HG03175 (cell line): ENCODE measurements at regions not wholly inside any gene's neighbourhood (a gene's known extent, or its start where the extent isn't known, plus 50 kb on each side); places are given as distances from the start of the nearest gene placed in this dataset.

Source experiments
- ATAC-seq: cut with Tn5 transposase; IDR thresholded peaks from one replicate; pipeline ENCODE4 v1.9.1; 2021; ENCODE audit warnings: mild to moderate bottlenecking, moderate library complexity; ENCODE audit not compliant: unreplicated experiment

DNA sequence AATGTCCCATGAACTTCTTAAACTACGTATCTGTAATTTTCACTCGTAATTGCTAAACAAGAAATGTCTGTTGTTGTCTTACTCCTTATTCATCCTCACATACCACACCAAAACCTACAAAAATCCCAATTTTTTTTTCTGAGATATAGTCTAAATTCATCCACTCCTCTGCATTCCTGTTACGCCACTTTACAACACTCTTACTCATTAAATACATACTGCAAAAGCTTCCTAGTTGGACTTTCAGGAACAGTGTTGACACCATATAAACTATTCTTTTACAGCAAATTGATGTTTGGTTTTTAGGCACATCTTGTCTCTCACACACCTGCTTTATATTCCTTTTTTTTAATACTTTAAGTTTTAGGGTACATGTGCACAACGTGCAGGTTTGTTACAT is 934.9 kb upstream of the CADM2 start:
- no peak for ATAC-seq

DNA sequence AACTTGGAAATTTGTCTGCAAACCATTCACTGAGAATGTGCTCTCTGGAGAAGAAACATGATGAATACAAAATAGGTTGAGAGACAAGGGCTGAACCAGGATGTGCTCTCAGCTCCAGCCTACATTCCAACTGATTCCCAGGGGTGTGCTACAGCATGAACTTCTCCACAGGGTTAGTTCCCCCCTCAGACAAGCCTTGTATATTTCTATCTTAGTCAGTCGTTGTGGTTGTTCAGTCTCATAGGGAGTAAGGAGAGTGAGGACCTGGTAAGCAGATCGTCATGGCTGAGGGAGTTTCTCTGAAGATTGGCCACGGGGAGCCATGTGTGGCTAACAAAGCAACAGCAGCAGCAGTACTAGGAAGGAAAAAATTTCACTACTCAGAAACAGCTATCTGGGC is 919.7 kb upstream of the CADM2 start:
- ATAC-seq: no peak

DNA sequence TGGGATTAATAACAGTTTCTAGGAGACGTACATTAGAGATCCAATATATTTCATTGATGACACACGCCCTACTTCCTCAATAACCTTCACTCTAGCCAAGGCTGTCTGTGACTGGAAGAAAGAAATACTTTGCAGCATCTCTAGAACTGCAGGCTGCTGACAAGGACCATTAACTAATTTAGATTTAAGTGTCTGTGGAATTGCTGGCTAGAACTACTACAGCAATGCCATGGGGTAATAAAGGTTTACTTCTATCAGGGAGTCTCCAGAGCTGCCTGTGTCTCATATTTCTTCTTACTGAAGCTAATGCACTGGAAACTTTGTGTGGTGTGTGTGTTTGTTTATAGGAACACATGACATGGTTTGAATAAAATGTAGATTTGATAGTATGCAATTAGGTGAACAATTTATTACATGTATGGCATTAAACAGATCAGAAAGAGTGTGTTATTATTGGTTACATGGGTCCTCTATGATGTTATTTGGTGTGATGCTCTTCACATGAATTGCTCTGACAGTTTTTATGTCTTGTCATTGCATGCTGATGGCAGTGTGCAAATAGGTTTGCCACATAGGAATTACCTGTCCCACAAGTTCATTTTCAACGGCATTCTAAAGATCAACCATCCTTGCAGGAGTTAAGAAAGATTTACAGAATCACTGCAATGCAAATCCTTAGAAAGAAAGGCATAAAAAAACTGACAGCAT is 916.2 kb upstream of the CADM2 start:
- no peak for ATAC-seq

DNA sequence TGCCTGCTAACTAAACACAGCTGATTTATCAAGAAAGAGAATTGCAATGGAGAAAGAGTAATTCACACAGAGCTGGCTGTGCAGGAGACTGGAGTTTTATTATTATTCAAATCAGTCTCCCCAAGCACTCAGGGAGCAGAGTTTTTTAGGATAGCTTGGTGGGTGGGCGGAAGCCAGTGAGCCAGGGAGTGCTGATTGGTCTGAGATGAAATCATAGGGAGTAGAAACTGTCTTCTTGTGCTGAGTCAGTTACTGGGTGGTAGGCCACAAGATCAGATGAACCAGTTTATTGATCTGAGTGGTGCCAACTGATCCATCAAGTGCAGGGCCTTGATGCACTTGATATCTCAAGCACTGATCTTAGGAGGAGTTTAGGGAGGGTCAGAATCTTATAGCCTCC is 891.9 kb upstream of the CADM2 start:
- ATAC-seq: no peak

DNA sequence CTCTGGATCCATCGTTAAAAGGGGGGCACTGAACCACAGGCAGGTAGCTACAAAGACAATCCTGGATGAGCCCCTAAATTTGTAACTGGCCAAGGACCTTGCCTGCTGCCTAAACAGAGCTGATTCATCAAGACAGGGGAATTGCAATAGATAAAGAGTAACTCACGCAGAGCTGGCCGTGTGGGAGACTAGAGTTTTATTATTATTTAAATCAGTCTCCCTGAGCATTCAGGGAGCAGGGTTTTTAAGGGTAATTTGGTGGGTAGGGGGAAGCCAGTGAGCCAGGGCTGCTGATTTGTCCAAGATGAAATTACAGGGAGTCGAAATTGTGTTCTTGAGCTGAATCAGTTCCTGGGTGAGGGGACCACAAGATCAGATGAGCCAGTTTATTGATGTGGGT is 885.1 kb upstream of the CADM2 start:
- ATAC-seq: no peak

DNA sequence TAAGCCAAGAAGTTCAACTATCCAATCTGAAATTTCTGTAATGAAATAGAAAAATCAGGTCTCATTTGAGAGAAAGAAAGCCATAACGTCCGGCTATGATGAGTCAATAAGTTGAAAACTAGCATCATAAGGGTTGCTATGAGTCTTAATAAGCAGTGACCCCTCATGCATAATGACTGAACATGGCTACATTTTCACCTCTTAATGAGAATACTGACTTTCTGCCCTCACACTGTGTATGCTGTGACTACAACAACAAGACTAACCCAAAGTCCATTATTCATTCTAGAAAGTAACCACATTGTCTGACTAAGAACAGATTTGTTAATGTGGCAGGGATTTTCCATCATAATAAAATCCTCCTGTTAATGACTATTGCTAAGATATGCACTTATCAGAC is 884.0 kb upstream of the CADM2 start:
- ATAC-seq: no peak

DNA sequence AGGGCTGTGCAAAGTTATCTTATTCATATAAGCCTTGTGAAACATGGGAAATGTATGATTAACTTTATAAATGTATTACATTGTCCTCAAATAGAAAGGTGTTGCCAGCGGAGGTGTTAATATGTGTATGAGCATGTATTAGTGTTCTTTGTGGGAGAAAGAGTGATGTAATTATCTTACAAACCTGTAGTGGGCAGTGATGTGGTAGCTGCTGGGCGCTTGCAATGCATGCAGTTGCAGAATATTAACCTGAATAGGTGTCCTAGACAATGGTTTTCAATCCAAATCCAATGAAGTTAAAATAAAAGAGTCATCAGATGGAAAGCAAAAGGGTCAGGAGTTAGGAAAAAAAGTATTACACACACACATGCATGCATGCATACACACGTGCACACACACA is 881.3 kb upstream of the CADM2 start:
- ATAC-seq: no peak

DNA sequence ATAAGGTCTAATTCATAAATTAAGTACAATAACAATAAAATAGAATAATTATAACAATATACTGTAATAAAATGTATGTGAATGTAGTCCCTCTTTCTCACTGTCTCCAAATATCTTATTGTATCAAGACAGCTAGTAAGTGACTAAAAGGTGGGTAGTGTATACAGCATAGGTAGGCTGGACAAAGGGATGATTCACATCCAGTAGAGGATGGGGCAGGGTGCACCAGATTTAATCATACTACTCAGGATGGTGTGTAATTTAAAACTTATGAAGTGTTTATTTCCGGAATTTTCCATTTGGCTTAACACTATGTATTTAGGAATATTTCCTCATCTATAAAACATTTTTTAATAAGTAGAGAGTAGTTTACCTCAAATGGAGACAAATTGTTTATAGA is 876.1 kb upstream of the CADM2 start:
- ATAC-seq: no peak

DNA sequence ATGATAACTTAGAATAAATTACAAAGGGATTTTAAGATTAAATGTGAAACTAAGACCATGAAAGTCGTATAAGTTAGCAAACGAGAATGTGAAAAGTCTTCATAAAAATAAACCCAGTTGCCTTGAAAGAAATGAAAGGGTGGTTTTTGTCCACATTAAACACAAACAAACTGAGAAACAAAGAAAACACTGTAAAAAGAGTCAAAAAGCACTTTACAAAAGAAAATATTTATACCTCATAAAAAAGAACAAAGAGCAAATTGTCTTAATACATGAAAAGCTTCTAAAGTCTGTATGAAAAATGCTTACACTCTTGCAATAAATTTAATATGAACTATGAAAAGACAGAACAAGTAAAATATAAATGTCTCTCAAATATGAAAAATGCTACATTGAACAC is 865.9 kb upstream of the CADM2 start:
- no peak for ATAC-seq

DNA sequence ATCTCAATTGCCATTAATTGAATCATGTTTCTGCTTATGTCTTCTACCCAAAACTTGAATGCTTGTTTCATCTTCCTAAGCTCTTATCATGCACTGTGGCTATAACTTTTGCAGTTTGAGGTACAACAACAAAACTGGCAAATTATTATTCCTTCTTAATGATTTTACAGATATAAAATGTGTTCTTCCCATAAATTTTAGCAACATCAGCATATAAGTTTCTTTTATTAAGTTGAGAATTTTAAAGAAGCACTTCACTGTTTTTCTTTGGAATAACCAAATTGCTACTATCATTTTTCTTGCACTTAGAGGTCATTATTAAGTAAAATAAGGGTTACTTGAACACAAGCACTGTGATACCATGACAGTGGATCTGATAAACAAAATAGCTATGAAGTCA is 862.6 kb upstream of the CADM2 start:
- no peak for ATAC-seq

DNA sequence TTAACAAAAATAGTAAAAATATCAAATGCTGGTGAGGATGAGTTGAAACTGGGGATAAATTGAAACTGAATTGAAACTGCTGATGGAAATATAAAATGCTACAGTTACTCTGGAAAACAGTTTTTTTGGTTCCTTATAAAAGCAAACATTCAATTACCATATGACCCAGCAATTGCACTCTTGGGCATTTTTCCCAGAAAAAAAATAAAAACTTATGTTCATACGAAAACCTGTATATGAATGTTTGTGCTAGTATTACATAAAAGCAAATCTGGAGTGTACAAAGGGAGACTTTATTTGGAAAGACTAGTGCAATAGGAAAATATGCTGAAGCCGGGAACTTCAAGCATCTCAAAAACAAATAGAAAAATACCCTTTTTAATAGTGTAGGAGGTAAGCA is 857.9 kb upstream of the CADM2 start:
- no peak for ATAC-seq

DNA sequence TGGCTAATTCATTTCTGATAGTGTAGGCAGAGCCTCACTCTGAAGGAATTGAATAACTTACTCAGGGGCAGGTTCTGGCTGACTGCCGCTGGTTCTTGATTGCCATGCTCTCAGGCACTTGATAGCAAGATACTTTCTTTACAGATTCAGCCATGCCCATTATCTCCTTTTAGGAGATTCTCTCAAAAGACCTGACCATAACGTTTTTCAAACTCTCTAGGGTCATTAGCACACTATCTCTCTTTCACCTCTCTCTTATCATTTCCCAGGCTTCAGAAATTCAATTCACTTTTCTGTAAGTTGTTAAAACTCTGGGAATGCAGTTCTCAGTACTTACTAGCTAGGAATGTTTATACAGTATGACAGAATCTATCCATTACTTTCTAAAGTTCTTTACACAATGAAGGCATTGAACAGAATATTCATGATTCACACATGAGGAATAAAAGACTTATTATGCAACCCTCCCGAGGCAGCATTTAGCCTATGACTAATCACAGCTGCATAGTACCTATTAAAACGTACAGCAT is 850.3 kb upstream of the CADM2 start:
- ATAC-seq: no peak

DNA sequence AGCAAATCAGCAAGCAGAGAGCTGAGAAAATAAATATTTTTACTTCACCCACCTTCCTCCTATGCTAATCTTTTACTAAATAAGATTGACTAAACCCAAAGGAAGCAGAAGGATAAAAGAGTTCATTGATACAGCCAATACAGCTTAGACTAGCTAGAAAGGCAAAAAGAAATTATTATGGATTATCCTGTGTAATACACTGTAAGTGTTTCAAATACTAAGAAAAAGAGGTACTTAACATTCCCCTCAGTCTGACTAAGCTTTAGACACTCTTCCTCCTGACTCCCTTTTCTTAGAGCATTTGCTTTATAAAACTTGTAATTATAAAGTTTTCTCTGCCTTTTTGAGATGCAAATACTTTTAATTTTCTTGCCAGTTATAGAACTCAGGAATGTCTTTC is 848.9 kb upstream of the CADM2 start:
- no peak for ATAC-seq

DNA sequence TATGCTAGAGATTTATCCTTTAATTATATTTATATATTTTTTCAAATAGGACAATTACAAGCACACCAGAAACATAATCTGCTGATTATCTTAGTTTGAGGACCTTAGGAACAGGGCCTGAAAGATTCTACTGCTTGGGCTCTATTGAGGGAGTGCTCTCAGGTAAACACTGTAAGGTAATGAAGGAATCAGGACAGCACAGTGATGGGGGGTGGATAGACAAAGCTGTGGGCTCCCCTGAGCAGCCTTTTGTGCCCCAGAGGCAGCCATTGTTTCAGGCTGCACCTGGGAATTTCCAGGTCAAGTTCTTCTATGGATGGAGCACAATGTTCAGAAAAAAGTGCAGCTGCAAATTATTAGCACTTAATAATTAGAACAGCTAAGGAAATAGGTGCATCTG is 848.0 kb upstream of the CADM2 start:
- ATAC-seq: no peak

DNA sequence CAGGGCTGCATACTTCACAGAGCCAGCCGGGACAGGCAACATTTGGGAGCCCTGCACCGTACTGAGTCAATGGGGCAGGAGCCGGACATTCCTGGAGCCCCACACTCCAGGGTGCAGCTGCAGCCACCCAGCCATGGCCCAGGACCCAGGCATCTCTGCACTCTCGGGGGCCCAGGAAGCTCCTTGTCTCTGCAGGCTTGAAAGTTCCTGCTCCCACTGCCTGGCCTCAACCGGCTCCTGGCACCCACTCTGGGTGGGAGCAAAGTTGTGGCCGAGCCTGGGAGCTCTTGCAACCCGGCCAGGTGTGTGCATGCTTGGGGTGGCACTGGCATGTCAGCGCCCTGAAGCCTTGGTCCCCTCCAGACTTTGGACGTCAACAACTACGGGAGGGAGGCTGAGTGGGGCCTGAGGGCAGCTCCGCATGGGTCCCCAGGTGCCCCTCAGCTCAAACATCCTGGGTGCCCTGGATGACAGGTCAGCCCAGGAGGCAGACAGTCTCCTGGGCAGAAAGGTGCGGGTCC is 833.5 kb upstream of the CADM2 start:
- no peak for ATAC-seq

DNA sequence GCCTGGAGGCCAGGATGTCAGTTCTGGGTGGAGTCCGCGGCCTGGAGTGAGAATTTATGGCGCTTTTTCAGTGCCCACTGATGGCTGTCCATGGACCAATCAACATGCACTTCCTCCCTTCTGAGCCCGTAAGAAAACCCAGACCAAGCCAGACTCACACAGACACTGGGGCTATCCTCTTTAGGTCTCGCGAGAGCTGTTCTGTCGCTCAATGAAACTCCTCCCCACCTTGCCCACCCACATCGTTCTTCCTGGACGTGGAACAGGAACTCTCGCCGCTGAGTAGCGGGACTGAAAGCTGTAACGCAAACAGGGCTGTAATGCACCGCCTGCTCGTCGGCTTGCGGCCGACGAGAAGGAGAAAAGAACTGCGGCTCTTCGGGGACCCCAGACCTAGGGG is 833.0 kb upstream of the CADM2 start:
- ATAC-seq: no peak

DNA sequence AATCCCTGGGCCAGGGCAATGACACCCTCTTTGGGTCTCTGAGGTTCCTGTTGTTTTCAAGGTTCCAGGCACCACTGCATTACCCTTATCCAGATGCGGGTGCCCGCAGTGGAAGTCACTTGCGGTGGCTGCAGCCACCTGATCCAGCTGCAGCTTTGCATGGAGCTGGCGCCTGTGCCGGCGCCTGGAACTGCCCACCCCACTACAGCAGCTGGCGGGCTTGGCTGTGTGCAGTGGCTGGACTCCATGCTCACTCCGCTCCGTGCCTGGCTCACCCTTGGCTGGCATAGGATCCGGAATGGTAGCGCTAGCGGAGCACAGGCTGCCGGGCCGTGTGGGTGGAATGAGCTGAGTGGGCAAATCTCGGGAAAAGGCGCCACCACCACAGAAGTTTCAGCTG is 832.6 kb upstream of the CADM2 start:
- ATAC-seq: no peak

DNA sequence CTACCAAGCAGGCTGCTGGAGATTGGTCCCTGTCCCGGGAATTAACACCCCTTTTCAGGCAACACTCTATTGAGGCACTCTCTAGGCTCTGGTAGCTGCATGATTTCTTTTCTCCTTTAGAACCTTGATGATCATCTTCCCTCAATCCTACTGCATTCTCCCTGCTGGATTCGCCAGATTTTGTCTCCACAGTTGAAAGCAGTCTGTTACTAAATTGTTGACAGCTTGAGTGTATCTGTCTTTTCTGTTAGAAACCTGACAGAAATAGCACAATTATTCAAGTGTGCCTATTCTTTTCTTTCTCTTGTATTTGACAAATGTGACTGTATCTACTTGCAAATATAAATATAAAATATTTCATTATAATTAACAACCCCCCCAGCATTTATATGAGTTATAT is 830.8 kb upstream of the CADM2 start:
- no peak for ATAC-seq

DNA sequence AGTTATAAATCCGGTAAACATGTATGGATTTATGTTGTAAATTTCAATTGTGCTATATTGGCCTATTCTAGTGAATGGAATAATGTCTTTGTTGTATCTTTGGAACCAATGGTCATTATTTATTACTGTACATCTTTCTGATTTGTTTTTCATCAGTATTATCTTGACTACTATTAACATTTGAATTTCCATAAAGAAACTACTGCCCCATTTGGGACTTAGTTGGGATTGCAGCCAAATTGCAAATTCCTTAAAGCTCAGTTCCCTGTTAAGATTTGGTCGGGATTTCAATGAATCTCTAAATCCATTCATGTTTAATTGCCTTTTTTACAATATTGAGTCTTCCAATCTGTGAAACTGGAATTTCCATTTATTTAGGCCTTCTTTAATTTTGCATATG is 822.4 kb upstream of the CADM2 start:
- no peak for ATAC-seq

DNA sequence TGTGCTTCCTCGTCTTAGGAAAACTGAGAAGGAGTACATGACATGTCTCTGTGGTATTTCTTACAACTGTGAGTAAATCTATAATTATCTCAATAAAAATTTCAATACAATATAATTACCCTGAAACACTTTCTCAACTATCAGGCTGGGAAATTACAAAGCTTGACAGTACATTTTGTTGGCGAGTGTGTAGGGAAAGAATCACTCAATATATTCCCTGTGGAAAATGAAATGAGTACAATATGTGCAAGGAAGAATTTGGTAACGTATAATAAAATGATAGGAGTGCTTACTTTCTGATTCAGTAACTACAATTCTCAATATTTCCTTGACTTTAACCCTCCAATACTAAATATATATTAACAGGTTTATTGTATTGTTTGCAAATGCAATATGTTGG is 818.2 kb upstream of the CADM2 start:
- no peak for ATAC-seq

DNA sequence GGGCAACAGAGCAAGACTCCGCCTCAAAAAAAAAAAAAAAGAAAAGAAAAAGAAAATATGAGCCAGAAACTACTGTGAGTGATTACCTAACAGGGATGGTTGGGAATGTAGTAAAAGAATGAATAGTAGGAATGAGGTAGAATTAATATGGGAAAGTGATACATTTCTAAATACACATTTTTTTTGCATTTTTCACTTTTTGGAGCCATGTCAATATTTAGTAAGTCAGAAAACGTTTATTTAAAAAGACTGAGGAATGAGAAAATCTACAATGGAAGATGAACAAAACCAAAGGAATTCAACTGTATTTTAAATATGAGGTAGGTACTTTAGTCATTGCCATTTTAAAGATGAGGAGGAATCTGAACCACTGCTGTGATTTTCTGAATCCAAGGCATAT is 817.2 kb upstream of the CADM2 start:
- ATAC-seq: no peak

DNA sequence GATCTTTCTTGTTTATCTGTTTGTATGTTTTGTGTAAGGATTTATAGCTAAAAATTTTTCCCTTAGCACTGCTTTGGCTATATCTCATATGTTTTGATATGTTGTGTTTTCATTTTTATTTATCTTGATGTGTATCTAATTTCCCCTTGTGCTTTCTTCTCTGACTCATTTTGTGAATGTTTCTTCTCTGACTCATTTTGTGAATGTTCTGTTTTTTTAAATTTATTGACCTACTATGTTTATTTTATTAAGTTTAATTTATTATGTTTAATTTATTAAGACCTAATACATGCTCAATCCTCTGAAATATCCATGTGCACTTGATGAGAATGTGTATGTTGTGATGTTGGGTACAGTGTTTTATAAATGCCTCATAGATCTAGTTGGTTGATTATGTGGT is 793.5 kb upstream of the CADM2 start:
- ATAC-seq: no peak

DNA sequence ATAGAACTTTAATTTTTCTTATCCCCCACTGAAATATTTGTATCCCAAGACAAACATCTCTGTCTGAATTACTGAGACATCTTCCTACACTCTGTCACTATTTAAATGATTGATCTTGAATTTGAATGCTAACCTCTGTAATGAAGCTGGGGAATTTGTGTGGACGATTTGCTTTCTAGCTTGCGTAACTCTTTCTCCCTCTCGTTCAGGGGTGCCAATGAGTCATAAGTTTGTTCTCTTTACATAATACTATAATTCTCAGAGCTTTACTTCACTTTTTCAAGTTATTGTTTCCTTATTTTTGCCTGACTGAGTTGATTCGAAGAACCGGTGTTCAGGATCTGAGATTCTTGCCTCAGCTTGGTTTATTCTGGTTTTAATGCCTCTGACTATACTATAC is 783.3 kb upstream of the CADM2 start:
- ATAC-seq: no peak
